H1 (cell line): ENCODE measurements at regions not wholly inside any gene's neighbourhood (a gene's known extent, or its start where the extent isn't known, plus 50 kb on each side); places are given as distances from the start of the nearest gene placed in this dataset.

Experiments used
- FOSL1 ChIP-seq: IDR thresholded peaks from 2 replicates; pipeline ENCODE4 v1.6.1; 2011; ENCODE audit warnings: mild to moderate bottlenecking, low read depth, low read length, moderate library complexity; ENCODE audit not compliant: insufficient read depth
- JUN ChIP-seq: IDR thresholded peaks from 2 replicates; pipeline ENCODE4 v1.6.1; 2011; ENCODE audit warnings: low read depth, mild to moderate bottlenecking, improper control_type of control experiment, low read length
- KDM4A ChIP-seq: IDR thresholded peaks from one replicate; pipeline ENCODE4 v1.7.1; 2012; ENCODE audit warnings: low read depth, mild to moderate bottlenecking, moderate library complexity, low read length, inconsistent platforms; ENCODE audit not compliant: severe bottlenecking
- MAX ChIP-seq: IDR thresholded peaks from 2 replicates; pipeline ENCODE4 v1.6.1; 2012; ENCODE audit warnings: inconsistent platforms
- SIN3A ChIP-seq, 2 experiments: IDR thresholded peaks in 1 of 2; conservative IDR thresholded peaks in 1 of 2; 2 replicates each; pipeline ENCODE4 v1.6.1; 2011 to 2012; ENCODE audit warnings: low read length in 2 of 2, improper control_type of control experiment in 1 of 2, low read depth in 1 of 2, mild to moderate bottlenecking in 1 of 2
- SIX5 ChIP-seq: IDR thresholded peaks from 2 replicates; pipeline ENCODE4 v1.6.1; 2011; ENCODE audit warnings: mild to moderate bottlenecking, low read depth, low read length
- ZNF274 ChIP-seq: IDR thresholded peaks from 2 replicates; pipeline ENCODE4 v1.7.0; 2012; ENCODE audit warnings: low read length, borderline replicate concordance; ENCODE audit errors: extremely low read depth

- TF ChIP-seq MAX (no peak), KDM4A (no peak), FOSL1 (no peak), ZNF274 (no peak), SIN3A (conservative IDR thresholded peaks at IDR 0.05 in 1 of 2, IDR thresholded peaks at IDR 0.05 in 1 of 2; ENCODE audit: low read depth in 1 of 2, low read length in 2 of 2) (no peak), JUN (no peak), SIX5 (no peak)
These were observed 813.3 kb upstream of the ARRDC4 start (continued) for GRCh38 chr15:97146929-97147870.
